Right atrium auricular region (tissue), 2 donors: ENCODE measurements at regions not wholly inside any gene's neighbourhood (a gene's known extent, or its start where the extent isn't known, plus 50 kb on each side); places are given as distances from the start of the nearest gene placed in this dataset.

ENCODE experiments used
- DNase-seq: peaks from one replicate; pipeline ENCODE4 v3.0.0-alpha.2; 2019; ENCODE audit warnings: low spot score
- H3K27ac ChIP-seq, 2 donors: fragments of 200-600 bp; sonication (generic); 1 replicate in 1 of 2; 2 replicates in 1 of 2; pipeline ENCODE4 v1.5.1; 2016 to 2019
- H3K27me3 ChIP-seq, 2 donors: fragments of 200-600 bp; sonication (generic); one replicate each; pipeline versions ENCODE4 v1.5.1 to v1.6.0; 2017 to 2019
- H3K36me3 ChIP-seq: fragments of 200-600 bp; sonication (generic); one replicate; pipeline ENCODE4 v1.5.1; 2016
- H3K4me1 ChIP-seq, 2 donors: fragments of 200-600 bp; sonication (generic); one replicate each; pipeline versions ENCODE4 v1.5.1 to v1.6.0; 2017 to 2019
- H3K4me3 ChIP-seq, 2 donors: fragments of 200-600 bp; sonication (generic); 1 replicate in 1 of 2; 2 replicates in 1 of 2; pipeline ENCODE4 v1.5.1; 2017 to 2019; ENCODE audit warnings: mild to moderate bottlenecking in 1 of 2, moderate library complexity in 1 of 2
- H3K9me3 ChIP-seq, 2 donors: fragments of 200-600 bp; sonication (generic); one replicate each; pipeline ENCODE4 v1.5.1; 2019
- CTCF ChIP-seq, 2 donors: fragments of 200-600 bp; sonication (generic); IDR thresholded peaks; one replicate each; pipeline ENCODE4 v1.5.1; 2019; ENCODE audit warnings: antibody characterized with exemption in 2 of 2

DNA sequence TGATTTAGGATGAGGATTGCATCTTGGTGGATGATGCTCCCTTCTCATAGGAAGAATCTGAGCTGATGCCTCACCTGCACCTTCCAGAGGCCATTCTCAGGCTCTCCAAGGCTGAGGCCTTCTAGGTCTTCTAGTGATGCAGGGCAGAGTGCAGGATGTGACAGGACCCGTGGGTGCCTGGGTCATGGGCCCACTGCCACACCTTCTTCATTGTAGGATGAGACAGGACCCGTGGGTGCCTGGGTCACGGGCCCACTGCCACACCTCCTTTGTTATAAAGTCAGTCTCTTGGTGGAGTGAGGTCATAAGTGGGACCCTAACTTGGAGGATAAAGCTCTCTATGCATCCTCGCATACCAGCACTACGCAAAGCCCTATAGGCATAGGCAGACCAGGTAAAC is 109.9 kb upstream of the TCERG1L start:
- H3K36me3 ChIP-seq = no peaks in the 10 kb centered on the region
- no peaks in the 10 kb centered on the region for H3K27me3 ChIP-seq
- H3K9me3 ChIP-seq = no peaks in the 10 kb centered on the region
- H3K4me3 ChIP-seq = no peak overlapping the region
- no peak for DNase-seq
- no peak overlapping the region for H3K27ac ChIP-seq
- H3K4me1 ChIP-seq = no peaks in the 10 kb centered on the region
- no peak for TF ChIP-seq CTCF (IDR thresholded peaks at IDR 0.05)

DNA sequence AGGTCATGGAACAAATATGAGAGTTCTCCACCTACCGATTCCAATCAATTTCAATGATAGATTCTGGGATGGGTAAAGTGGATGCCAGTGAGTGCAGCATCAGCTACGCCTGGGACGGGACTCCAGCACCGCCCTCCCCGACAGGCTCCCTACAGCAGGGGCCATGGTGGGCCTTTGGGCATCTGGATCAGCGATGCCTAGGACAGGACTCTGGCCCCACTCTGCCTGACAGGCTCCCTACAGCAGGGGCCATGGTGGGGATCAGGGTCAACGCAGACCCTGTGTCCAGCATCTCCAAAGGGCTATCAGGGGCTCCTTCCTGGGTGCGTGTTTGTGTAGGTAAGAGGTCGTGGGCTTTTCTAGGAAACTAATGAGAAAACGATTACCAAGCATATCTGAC is 111.2 kb upstream of the TCERG1L start:
- no peak overlapping the region for H3K4me3 ChIP-seq
- H3K9me3 ChIP-seq = no peaks in the 10 kb centered on the region
- TF ChIP-seq CTCF (IDR thresholded peaks at IDR 0.05) = no peak
- no peaks in the 10 kb centered on the region for H3K36me3 ChIP-seq
- no peaks in the 10 kb centered on the region for H3K27me3 ChIP-seq
- no peaks in the 10 kb centered on the region for H3K4me1 ChIP-seq
- DNase-seq = no peak
- H3K27ac ChIP-seq = no peak overlapping the region

- Histone ChIP-seq H3K9me3 (no peaks in the 10 kb centered on the region), H3K4me1 (no peaks in the 10 kb centered on the region), H3K27me3 (no peaks in the 10 kb centered on the region), H3K4me3 (no peak overlapping the region), H3K27ac (no peak overlapping the region), H3K36me3 (no peaks in the 10 kb centered on the region)
- DNase-seq = no peak
- no peak for TF ChIP-seq CTCF (IDR thresholded peaks at IDR 0.05)
These were observed 112.5 kb upstream of the TCERG1L start for GRCh38 chr10:131424053-131424452.

DNA sequence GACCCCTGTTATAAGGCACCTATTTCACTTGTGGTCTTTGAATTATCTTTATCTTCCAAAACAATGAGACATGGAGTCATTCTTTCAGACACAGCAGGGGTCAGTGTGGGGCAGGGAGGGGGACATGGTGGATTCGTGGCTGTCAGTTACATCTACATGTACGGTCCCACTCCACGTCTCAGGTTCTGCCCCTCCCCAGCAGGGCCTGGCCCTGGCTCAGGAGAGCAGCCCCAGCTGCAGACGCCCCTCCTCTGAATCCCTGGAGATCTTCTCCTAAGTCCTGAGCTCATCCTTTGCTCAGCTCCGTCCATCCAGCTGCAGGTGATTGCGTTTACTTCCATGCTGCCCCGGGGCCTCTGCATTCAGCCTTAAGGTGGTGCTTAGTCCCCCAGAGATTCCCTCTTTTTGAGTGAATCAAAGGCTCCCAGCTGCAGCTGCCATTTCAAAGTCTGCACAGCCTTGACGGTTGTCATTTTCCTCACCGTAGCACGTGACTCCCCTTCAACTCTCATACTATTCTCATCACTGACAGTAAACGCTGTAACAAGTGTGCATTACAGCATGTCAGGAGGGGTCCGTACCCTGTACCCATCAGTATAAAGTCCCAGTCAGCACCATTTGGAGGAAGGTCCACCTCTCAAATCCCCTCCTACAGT is 113.4 kb upstream of the TCERG1L start:
- TF ChIP-seq CTCF (IDR thresholded peaks at IDR 0.05) = no peak
- Histone ChIP-seq H3K36me3 (no peaks in the 10 kb centered on the region), H3K9me3 (no peaks in the 10 kb centered on the region), H3K4me3 (no peak overlapping the region), H3K4me1 (no peaks in the 10 kb centered on the region), H3K27me3 (no peaks in the 10 kb centered on the region), H3K27ac (no peak overlapping the region)
- DNase-seq = no peak

DNA sequence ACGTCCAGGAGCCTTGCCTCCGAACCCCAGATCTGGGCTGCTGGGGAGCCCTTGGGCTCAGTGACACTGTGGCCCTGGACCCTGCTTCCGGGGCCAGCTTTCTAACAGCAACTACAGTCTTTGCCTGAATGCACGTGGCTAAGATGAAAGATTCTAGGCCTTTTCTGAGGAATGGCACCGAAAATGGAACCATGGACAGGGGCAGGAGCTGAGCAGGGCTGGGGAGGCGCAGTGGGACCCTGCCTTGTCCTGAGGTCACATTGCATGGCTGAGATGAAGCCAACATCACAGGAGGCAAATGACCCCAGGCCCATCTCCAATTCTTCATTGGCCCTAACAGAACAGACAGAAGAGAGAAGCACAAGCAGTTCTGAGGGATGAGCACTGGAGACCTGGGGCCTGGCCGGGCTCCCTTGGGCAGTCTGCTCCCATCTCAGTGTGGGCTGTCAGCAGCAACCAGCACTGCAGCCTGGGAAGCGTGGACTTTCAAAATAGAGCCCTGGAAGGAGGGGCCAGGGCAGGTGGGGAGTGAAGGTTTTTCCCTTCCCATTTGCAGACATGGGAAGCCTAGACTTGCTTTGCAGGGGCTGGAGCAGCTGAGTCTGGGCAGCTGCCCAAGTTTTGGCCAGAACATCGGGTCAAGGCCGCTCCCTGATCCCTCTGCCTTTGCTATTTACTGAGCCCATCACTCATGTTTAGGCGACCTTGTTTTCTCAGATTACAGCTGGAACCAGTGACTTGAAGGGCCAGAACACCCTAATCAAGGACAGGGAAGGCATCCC is 114.4 kb upstream of the TCERG1L start:
- no peak overlapping the region for H3K4me3 ChIP-seq
- H3K4me1 ChIP-seq = no peaks in the 10 kb centered on the region
- H3K9me3 ChIP-seq = no peaks in the 10 kb centered on the region
- DNase-seq = no peak
- no peaks in the 10 kb centered on the region for H3K27me3 ChIP-seq
- no peak for TF ChIP-seq CTCF (IDR thresholded peaks at IDR 0.05)
- no peak overlapping the region for H3K27ac ChIP-seq
- no peaks in the 10 kb centered on the region for H3K36me3 ChIP-seq
